ENCODE measurements at regions not wholly inside any gene's neighbourhood (a gene's known extent, or its start where the extent isn't known, plus 50 kb on each side); places are given as distances from the start of the nearest gene placed in this dataset.

DNA sequence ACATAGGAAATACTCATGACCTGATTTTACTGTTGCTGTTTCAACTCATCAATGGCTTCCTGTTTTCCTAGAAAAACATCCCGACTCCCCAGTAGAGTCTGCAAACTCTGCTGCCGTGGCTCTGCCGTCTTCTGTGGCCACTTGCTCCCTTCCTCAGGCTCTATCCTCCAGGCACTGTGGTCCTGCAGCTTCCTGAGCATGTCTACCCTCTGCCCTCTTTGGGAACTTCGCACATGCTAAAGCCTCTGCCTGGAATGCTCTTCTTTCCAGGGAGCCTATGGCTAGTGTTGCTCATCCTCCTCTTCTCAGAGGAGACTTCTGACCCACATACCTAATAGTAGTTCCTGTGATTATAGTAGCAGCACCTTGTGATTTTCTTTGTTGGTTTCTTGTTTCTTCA is 256.9 kb downstream of the MAN2A1 start:
- intact Hi-C loops (cut with micrococcal nuclease; ENCODE audit: unreplicated experiment) = no loop called here
- H3K27me3 ChIP-seq (ENCODE audit: control insufficient read depth, insufficient read depth, low read length) = no peaks in the 10 kb centered on the region
- POLR2A ChIA-PET = no interaction called here
- no peak for DNase-seq (ENCODE audit: low read depth, low spot score)
- H3K4me1 ChIP-seq (ENCODE audit: control insufficient read depth, insufficient read depth, low read length) = no peaks in the 10 kb centered on the region
- in situ Hi-C loops (cut with HindIII; ENCODE audit: low pct_unique_long_range_greater_than_20kb, low sequenced_read_pairs) = no loop called here
- no peak overlapping the region for H3K4me3 ChIP-seq (ENCODE audit: low read depth in 2 of 2, low read length in 2 of 2)
- TF ChIP-seq, protein P1, sequence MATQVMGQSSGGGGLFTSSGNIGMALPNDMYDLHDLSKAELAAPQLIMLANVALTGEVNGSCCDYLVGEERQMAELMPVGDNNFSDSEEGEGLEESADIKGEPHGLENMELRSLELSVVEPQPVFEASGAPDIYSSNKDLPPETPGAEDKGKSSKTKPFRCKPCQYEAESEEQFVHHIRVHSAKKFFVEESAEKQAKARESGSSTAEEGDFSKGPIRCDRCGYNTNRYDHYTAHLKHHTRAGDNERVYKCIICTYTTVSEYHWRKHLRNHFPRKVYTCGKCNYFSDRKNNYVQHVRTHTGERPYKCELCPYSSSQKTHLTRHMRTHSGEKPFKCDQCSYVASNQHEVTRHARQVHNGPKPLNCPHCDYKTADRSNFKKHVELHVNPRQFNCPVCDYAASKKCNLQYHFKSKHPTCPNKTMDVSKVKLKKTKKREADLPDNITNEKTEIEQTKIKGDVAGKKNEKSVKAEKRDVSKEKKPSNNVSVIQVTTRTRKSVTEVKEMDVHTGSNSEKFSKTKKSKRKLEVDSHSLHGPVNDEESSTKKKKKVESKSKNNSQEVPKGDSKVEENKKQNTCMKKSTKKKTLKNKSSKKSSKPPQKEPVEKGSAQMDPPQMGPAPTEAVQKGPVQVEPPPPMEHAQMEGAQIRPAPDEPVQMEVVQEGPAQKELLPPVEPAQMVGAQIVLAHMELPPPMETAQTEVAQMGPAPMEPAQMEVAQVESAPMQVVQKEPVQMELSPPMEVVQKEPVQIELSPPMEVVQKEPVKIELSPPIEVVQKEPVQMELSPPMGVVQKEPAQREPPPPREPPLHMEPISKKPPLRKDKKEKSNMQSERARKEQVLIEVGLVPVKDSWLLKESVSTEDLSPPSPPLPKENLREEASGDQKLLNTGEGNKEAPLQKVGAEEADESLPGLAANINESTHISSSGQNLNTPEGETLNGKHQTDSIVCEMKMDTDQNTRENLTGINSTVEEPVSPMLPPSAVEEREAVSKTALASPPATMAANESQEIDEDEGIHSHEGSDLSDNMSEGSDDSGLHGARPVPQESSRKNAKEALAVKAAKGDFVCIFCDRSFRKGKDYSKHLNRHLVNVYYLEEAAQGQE (IDR thresholded peaks at IDR 0.05; ENCODE audit: insufficient read depth in 1 of 2, low read depth in 2 of 2, low read length in 1 of 2) = no peak
- TF ChIP-seq POLR2AphosphoS5 (IDR thresholded peaks at IDR 0.05; ENCODE audit: low read depth, low read length) (no peak), TCF7L2 (IDR thresholded peaks at IDR 0.05; ENCODE audit: low read depth, low read length) (no peak), SIN3A (IDR thresholded peaks at IDR 0.05; ENCODE audit: borderline replicate concordance, insufficient read depth, low read depth, low read length) (no peak), CTCF (IDR thresholded peaks at IDR 0.05) (no peak)
- CTCF ChIA-PET = no interaction called here
- BruUV-seq (replicated peaks) = no TSS peak
- no peaks in the 10 kb centered on the region for H3K9me3 ChIP-seq (ENCODE audit: control insufficient read depth, insufficient read depth, low read depth, low read length)
- no peak overlapping the region for H3K27ac ChIP-seq (ENCODE audit: low read length)
- ATAC-seq = no peak
- no peaks in the 10 kb centered on the region for H3K36me3 ChIP-seq (ENCODE audit: control insufficient read depth, insufficient read depth, low read length)

DNA sequence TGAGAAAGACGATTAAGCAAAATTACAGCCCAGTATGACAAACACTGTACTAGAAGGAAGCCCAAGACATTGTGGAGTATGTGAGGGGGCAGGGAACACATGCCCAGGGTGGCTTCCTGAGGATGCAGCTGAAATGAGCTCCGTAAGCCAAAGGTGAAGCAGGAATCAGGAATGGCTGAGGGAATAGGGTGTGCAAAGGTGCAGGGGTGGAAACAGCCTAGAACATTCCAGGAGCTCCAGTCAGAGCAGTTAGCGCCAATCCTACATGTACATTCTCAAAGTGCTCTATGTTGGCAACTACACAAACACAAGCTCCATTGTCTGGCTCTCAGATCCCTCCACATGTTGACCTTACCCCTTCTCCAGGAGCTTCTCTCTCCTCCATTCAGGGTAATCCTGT is 257.9 kb downstream of the MAN2A1 start:
- H3K9me3 ChIP-seq (ENCODE audit: control insufficient read depth, insufficient read depth, low read depth, low read length) = no peaks in the 10 kb centered on the region
- H3K4me3 ChIP-seq (ENCODE audit: low read depth in 2 of 2, low read length in 2 of 2) = no peak overlapping the region
- no peaks in the 10 kb centered on the region for H3K27me3 ChIP-seq (ENCODE audit: control insufficient read depth, insufficient read depth, low read length)
- H3K36me3 ChIP-seq (ENCODE audit: control insufficient read depth, insufficient read depth, low read length) = no peaks in the 10 kb centered on the region
- BruUV-seq (replicated peaks) = no TSS peak
- H3K4me1 ChIP-seq (ENCODE audit: control insufficient read depth, insufficient read depth, low read length) = no peaks in the 10 kb centered on the region
- intact Hi-C loops (cut with micrococcal nuclease; ENCODE audit: unreplicated experiment) (no loop called here), in situ Hi-C loops (cut with HindIII; ENCODE audit: low pct_unique_long_range_greater_than_20kb, low sequenced_read_pairs) (no loop called here)
- no peak for DNase-seq (ENCODE audit: low read depth, low spot score)
- no peak for ATAC-seq
- POLR2A ChIA-PET = no interaction called here
- H3K27ac ChIP-seq (ENCODE audit: low read length) = no peak overlapping the region
- TF ChIP-seq SIN3A (IDR thresholded peaks at IDR 0.05; ENCODE audit: borderline replicate concordance, insufficient read depth, low read depth, low read length) (no peak), POLR2AphosphoS5 (IDR thresholded peaks at IDR 0.05; ENCODE audit: low read depth, low read length) (no peak), CTCF (IDR thresholded peaks at IDR 0.05) (no peak), TCF7L2 (IDR thresholded peaks at IDR 0.05; ENCODE audit: low read depth, low read length) (no peak)
- TF ChIP-seq, protein P1 (IDR thresholded peaks at IDR 0.05; ENCODE audit: insufficient read depth in 1 of 2, low read depth in 2 of 2, low read length in 1 of 2) = no peak
- CTCF ChIA-PET = no interaction called here

Measured in Panc1 (cell line).